Endothelial cell (in vitro differentiated cells): ENCODE measurements at regions not wholly inside any gene's neighbourhood (a gene's known extent, or its start where the extent isn't known, plus 50 kb on each side); places are given as distances from the start of the nearest gene placed in this dataset.

Experiments used
- DNase-seq: peaks from one replicate; pipeline ENCODE4 v3.0.0; 2021; ENCODE audit warnings: low spot score
- H3K27ac Mint-ChIP-seq: one replicate; pipeline ENCODE4 v1.8.0; 2021; ENCODE audit warnings: mixed read lengths, inconsistent platforms; ENCODE audit not compliant: unreplicated experiment
- H3K27me3 Mint-ChIP-seq: one replicate; pipeline ENCODE4 v1.8.0; 2021; ENCODE audit warnings: mild to moderate bottlenecking, moderate library complexity, mixed read lengths, inconsistent platforms; ENCODE audit not compliant: unreplicated experiment
- H3K36me3 Mint-ChIP-seq: one replicate; pipeline ENCODE4 v1.8.0; 2021; ENCODE audit warnings: mild to moderate bottlenecking, low read depth, mixed read lengths, inconsistent platforms; ENCODE audit not compliant: unreplicated experiment
- H3K4me1 Mint-ChIP-seq: one replicate; pipeline ENCODE4 v1.8.0; 2021; ENCODE audit warnings: mild to moderate bottlenecking, mixed read lengths, inconsistent platforms; ENCODE audit not compliant: unreplicated experiment
- H3K4me3 Mint-ChIP-seq: one replicate; pipeline ENCODE4 v1.8.0; 2021; ENCODE audit warnings: mild to moderate bottlenecking, mixed read lengths, inconsistent platforms; ENCODE audit not compliant: unreplicated experiment
- H3K9me3 Mint-ChIP-seq: one replicate; pipeline ENCODE4 v1.8.0; 2021; ENCODE audit warnings: mixed read lengths, inconsistent platforms; ENCODE audit not compliant: unreplicated experiment
- CTCF ChIP-seq: fragments of 200-600 bp; sonication (generic); IDR thresholded peaks from one replicate; pipeline ENCODE4 v1.5.0; 2021; ENCODE audit warnings: antibody characterized with exemption; ENCODE audit not compliant: unreplicated experiment

- Mint-ChIP-seq H3K36me3 (peaks cover 15% of the 10 kb centered on the region), H3K27ac (no peak overlapping the region), H3K27me3 (peaks cover 3% of the 10 kb centered on the region), H3K9me3 (peaks cover 6% of the 10 kb centered on the region), H3K4me1 (no peaks in the 10 kb centered on the region), H3K4me3 (no peak overlapping the region)
- TF ChIP-seq CTCF: no peak
- DNase-seq: no peak
These were observed 149.6 kb downstream of the QRSL1 start for GRCh38 chr6:106778943-106779342.

- Mint-ChIP-seq H3K9me3 (peaks cover 9% of the 10 kb centered on the region), H3K4me3 (no peak overlapping the region), H3K36me3 (peaks cover 10% of the 10 kb centered on the region), H3K27ac (no peak overlapping the region), H3K27me3 (no peaks in the 10 kb centered on the region), H3K4me1 (no peaks in the 10 kb centered on the region)
- no peak for DNase-seq
- TF ChIP-seq CTCF: no peak
These were observed 144.7 kb downstream of the QRSL1 start for GRCh38 chr6:106773996-106774629.

GRCh38 chr6:106773522-106773921 is 144.1 kb downstream of the QRSL1 start:
- Mint-ChIP-seq H3K27me3 (no peaks in the 10 kb centered on the region), H3K9me3 (peaks cover 4% of the 10 kb centered on the region)

GRCh38 chr6:106772270-106773142 is 143.1 kb downstream of the QRSL1 start:
- Mint-ChIP-seq H3K4me1 (no peaks in the 10 kb centered on the region), H3K36me3 (peaks cover 6% of the 10 kb centered on the region), H3K9me3 (peaks cover 3% of the 10 kb centered on the region), H3K27ac (no peak overlapping the region), H3K4me3 (no peak overlapping the region), H3K27me3 (no peaks in the 10 kb centered on the region)
- no peak for TF ChIP-seq CTCF
- DNase-seq: no peak

More at GRCh38 chr6:106773522-106773921, 144.1 kb downstream of the QRSL1 start:
- no peak overlapping the region for H3K4me3 Mint-ChIP-seq
- no peaks in the 10 kb centered on the region for H3K4me1 Mint-ChIP-seq
- H3K36me3 Mint-ChIP-seq: peaks cover 7% of the 10 kb centered on the region
- DNase-seq: no peak
- no peak for TF ChIP-seq CTCF
- H3K27ac Mint-ChIP-seq: no peak overlapping the region

- no peaks in the 10 kb centered on the region for H3K27me3 Mint-ChIP-seq
- peaks cover 3% of the 10 kb centered on the region for H3K9me3 Mint-ChIP-seq
These were observed 142.4 kb downstream of the QRSL1 start for GRCh38 chr6:106771822-106772221.

More at GRCh38 chr6:106771822-106772221, 142.4 kb downstream of the QRSL1 start:
- Mint-ChIP-seq H3K4me3 (no peak overlapping the region), H3K36me3 (peaks cover 6% of the 10 kb centered on the region), H3K27ac (no peak overlapping the region), H3K4me1 (no peaks in the 10 kb centered on the region)
- no peak for DNase-seq
- no peak for TF ChIP-seq CTCF
